Stimulated activated CD4-positive, alpha-beta T cell treated with anti-CD3 and anti-CD28 coated beads, Interleukin-4, amount 100 ng/mL, for 1 hour (primary cell): ENCODE measurements at regions not wholly inside any gene's neighbourhood (a gene's known extent, or its start where the extent isn't known, plus 50 kb on each side); places are given as distances from the start of the nearest gene placed in this dataset.
"Not testable (repeated sequence)": the region's sequence is repeated elsewhere in the genome, so short reads cannot be mapped to it uniquely, and the experiment has no call there.

Experiments used
- DNase-seq: peaks from one replicate; pipeline ENCODE4 v3.0.0-alpha.2; 2020

DNA sequence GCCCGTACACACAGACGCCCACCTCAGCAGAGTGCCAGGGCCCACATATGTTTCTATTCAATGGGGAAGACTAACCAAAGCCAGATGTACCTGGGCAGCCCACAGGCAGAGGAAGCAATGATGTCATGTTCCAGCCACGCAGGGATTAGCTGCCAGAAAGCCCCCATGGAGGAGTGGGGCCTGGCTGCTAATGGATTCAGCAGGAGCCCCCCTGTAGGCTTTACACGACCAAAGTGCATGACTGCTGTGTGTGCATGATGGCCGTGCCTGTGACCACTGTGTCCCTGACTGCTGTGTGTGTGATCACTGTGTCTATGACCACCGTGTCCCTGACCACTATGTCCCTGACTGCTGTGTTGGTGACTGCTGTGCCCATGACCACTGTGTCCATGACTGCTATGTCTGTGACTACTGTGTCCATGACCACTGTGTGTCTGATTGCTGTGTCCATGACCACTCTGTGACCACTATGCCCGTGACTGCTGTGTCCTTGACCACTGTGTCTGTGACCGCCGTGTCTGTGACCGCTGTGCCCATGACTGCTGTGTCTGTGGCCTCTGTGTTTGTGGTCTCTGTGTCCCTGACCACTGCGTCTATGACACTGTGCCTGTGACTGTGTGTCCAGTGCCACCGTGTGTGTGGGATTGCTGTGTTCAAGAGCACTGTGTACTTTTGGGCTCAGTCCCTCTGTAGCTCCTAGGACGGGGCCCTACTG lies 409.3 kb downstream of the RPS24 start:
- DNase-seq, result no peak

DNA sequence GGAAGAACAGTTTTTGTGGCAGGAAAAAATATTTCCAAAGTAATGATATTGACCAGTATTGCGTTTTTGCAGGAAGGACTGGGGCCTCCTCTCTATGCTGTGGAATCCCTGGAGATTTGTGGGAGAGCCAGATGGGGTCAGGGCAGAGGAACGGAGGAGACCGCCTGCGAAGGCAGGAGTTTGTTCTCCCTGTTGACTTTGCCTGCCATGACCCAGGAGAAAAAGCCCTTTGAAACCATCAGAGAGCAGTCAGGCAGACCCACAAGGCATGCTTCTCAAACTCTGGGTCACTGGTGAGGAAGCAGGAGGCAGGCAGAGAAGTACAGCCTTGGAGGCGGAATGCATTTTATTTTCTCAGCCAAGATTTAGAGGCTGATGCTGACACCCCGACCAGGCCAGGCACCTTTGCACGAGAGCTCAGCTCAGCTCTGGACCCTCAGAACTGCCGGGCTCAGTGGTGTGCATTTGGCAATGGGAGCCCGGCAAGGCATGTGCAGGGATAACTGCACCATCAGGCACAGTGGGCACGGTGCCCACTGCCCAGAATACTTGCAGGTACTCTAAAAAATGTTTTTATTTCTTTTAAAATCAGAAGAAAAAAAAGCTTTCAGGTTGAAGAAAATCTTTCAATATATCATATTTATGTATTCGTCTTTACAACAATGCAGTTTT lies 410.4 kb downstream of the RPS24 start:
- no peak for DNase-seq

GRCh38 chr10:78444741-78445140 lies 411.1 kb downstream of the RPS24 start:
- DNase-seq, result not testable (repeated sequence)

GRCh38 chr10:78445308-78445707 lies 411.6 kb downstream of the RPS24 start:
- DNase-seq, result no peak

- no peak for DNase-seq
Measured at GRCh38 chr10:78448470-78448869, 414.8 kb downstream of the RPS24 start.

DNA sequence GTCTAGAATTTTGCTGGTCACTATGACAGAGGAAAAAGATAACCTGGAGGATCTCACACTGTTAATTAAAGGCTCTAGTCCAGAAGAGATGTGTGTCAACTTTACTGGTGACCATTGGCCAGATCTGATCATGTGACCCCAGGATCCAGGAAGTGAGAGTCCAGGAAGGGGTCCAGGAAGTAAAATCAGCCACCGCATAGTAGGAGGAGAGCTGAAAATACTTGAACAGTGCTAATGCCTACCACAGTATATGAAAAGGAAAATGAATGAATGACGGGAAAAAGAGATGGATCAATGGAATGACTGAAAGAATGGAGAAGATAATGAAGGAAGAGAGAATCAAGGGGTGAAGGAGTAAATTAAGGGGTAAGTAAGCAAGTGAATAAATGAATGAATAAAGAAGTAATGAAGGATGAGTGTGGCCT lies 415.3 kb downstream of the RPS24 start:
- DNase-seq, result no peak

DNA sequence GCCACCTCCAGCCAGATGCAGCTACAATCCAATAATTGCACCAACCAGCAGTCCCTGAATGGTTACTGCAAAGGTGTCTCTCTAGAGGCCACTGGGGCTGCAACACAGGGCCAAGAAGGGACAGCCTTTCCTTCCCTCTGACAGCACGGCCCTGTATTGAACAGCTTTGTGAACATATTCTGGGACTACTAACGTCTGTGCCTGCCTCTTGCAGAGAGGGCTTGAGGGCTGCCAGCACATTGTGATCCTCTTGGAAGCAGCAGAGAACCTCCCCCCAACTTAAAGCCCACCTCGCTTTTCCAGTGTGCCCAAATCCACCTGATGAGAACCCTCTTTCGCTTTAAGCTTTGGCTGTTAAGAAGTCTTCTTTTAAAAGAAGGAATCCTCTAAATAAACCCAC lies 415.9 kb downstream of the RPS24 start:
- DNase-seq, result no peak

- no peak for DNase-seq
Measured at GRCh38 chr10:78450239-78450638, 416.6 kb downstream of the RPS24 start.

DNA sequence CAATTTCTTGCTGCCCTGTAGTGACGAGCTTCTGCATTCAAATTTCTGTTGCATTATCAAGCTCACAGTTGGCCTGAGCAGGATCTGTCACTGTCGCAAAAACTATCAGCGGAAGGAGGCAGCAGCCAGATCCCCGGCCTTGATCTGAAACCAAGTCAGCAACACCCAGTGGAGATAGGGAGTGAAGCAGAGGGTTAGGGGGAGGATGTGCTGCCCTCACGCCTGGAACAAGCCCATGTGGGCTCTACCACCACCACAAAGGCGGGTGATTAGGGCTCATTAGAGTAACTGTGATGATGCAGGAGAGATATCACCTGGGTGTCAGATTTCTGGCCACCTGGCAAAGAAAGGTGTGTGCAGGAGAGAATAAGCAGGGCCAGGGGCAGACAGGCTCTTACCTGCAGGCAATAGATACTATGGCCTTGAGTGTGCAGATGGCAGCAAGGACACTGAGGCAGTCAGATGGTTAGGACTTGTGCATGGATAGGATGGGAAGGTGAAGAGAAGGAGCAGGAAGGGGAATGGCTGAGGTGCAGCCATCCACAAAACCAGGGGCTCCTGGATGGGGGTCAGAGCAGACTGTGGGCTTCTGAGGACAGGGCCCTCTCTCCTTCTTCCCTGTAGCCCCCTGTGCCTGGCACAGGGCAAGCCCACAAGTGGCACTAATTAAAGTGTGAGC lies 417.3 kb downstream of the RPS24 start:
- DNase-seq, result no peak

DNA sequence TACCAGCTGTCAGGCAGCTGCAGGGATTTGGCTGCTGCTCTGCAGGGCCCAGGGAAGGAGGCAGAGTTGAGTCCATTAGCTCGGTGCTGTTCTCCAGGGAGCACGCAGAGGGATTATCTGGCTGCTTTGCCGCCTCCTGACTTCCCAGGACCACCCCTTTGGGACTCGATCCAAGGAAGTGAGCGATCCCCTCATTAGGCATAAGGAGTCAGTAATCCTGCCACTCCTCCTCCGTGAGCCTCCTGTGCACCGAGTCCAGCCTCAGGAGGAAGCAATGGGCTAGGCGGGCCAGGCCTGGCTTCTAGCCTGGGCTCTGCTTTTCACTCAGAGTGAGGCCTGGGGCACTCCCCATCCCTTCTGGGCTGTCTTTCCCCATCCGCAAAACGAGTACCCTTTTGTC lies 417.9 kb downstream of the RPS24 start:
- DNase-seq, result no peak

GRCh38 chr10:78454123-78454645 lies 420.5 kb downstream of the RPS24 start:
- no peak for DNase-seq

DNA sequence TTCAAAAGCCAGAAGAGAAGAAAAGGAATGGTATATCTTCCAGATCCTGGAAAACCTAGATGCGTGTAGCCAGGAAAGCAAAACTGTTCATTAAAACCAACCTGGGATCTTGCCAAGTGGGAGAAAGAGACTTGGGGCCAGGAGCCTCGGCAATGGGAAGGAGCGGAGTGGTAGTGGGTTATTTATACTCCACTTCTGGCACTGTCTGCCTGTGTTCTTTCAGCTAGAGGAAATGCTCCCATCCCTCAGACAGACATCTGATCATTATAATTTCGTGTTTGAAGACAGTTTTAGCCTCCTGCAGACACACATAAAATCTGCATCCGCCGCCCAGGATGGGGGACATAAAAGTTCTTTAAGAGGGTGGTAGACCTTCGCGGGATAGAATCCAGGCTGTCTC lies 421.6 kb downstream of the RPS24 start:
- DNase-seq, result no peak

GRCh38 chr10:78455811-78456210 lies 422.1 kb downstream of the RPS24 start:
- DNase-seq, result no peak

DNA sequence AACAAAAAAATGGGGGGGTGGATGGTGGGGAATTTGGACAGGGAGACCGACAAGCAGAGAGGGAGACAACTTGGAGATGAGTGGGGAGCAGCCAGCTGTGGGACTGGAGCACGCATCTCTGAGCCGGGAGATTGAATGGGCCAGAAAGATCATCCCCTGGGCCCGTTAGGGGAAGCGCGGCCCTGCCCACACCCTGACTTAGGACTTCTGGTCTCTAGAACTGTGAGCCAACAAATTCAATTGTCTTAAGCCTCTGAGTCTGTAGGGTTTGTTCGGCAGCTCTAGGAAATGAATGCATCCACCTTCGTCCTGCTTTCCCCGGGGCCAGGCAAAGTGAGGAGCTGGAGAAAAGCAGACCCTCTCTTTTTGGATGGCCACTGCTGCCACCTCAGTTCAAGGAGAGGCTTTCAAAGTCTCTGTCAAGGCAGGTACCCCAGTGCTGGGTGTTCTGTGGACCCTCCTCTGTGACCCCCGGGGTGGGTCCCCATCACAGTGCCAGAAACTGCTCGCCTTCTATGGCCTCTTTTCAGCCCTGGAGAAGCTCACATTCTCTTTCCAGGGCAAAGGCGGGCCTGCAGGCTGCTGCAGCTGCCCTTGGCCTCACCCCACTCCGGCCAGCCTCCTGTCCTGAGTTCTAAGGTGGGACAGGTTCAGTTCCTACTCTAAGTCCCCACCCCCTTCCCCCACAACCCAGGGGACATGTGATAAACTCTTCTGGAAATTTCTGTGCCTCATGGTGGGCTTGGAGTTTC lies 423.2 kb downstream of the RPS24 start:
- DNase-seq, result no peak

- no peak for DNase-seq
Measured at GRCh38 chr10:78457804-78458482, 424.3 kb downstream of the RPS24 start.

- no peak for DNase-seq
Measured at GRCh38 chr10:78458983-78459638, 425.4 kb downstream of the RPS24 start.

DNA sequence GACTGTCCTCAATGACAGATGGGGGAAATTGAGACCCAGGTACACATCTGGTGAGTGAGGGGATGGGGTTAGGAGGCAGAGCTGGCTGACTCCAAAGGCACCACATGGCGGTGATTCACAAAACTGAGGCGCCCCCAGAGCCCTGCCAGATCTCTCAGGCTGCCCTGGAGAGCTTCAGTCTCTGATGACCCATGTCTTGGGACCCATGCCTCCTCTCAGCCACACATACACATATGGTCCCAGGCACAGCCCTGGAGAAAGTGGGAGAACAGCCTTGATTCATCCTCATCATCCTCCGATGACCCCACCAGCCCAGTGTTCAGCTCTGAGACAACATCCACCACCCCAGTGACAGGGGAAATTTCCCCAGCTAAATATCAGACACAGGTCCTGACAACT lies 426.0 kb downstream of the RPS24 start:
- no peak for DNase-seq

GRCh38 chr10:78460204-78460603 lies 426.5 kb downstream of the RPS24 start:
- no peak for DNase-seq

GRCh38 chr10:78461333-78461732 lies 427.7 kb downstream of the RPS24 start:
- DNase-seq, result no peak

DNA sequence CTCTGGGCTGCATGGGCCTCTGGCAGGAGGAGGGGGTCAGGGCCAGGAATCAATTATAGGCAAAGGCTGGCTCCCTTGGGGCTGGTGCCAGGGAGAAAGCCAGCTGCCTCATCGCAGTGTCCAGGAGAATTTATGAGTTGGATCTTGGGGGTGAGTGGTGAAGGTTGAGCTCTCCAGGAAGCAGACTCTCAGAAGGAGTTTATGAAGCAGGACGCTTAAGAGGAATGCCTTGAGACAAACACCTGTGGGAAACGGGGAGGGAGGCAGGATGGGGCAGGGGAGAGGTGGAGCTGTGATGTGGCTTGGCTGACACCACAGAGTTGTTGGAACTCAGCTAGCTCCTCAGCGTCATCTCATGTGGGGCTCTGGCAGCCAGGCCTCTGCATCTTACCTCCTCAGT lies 428.5 kb downstream of the RPS24 start:
- no peak for DNase-seq

DNA sequence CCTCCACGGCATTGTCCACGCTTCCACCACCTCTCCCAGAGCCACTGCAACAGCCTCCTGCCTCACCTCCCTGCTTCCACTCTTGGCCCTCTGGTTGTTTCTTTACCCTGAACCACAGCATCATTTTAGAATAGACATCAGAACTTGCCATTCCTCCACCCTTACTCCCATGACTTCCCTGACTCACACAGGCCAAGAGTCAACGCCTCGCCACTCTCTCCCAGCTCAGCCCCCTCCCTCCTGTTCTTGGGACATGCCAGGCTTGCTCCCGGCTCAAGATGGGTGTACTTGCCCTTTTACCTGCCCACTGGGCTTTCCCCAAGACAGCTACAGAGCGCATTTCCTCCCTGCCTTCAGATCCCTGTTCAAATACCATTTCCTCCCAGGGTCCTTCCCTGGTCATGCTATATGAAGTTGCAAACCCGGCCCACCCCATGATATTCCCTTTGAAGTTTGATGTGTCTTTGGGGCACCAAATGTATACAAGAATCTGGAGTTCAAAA lies 429.1 kb downstream of the RPS24 start:
- no peak for DNase-seq
